K562 (cell line): ENCODE measurements at regions not wholly inside any gene's neighbourhood (a gene's known extent, or its start where the extent isn't known, plus 50 kb on each side); places are given as distances from the start of the nearest gene placed in this dataset.

Experiments used
- CREB1 ChIP-seq, 2 experiments: sonication (generic) in 1 of 2; formaldehyde crosslinking in 1 of 2; IDR thresholded peaks; 2 replicates each; pipeline versions ENCODE4 v1.6.1 to v1.8.0; 2012 to 2022; ENCODE audit warnings: inconsistent platforms in 1 of 2, mild to moderate bottlenecking in 1 of 2, missing genetic modification reagents in 1 of 2, moderate library complexity in 1 of 2
- CTCF ChIP-seq, 3 experiments: IDR thresholded peaks in 2 of 3; conservative IDR thresholded peaks in 1 of 3; 2 replicates each; pipeline ENCODE4 v1.5.1; 2011 to 2012; ENCODE audit warnings: low read length in 3 of 3, mild to moderate bottlenecking in 3 of 3, control low read depth in 2 of 3, improper control_type of control experiment in 1 of 3, inconsistent platforms in 1 of 3, low read depth in 1 of 3, mixed read lengths in 1 of 3, moderate library complexity in 1 of 3; ENCODE audit not compliant: insufficient read depth in 2 of 3
- EGR1 ChIP-seq: fragments of 450-650 bp; conservative IDR thresholded peaks from 2 replicates; pipeline ENCODE4 v1.6.1; 2017; ENCODE audit warnings: mild to moderate bottlenecking
- ZNF696 ChIP-seq: fragments of 250-450 bp; sonication (Bioruptor Pico); conservative IDR thresholded peaks from 2 replicates; pipeline ENCODE4 v1.4.0; 2020; ENCODE audit warnings: mild to moderate bottlenecking, moderate library complexity

DNA sequence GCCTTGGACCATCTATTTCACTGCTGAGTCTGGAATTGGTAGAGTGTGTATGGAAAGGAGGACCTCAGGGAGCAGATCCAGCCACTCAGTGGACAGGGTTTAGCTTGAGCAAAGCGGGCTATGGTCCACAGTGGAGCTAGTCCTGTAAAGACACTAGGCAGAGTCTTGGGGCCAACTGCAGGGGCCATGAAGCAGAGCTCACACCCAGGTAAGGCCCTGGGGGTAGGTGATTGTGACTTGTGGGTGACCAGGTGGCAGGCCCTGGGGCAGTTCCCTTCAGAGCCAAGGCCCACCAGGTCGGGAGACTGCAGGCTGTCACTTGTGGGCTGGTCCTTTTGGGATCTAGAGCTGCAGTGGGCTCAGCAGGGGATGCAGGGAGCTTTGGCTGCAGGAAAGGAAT lies 80.8 kb upstream of the EPHB3 start:
- TF ChIP-seq CREB1 (IDR thresholded peaks at IDR 0.05): no peak
- no peak for TF ChIP-seq CREB1 (CRISPR knock-in tag; IDR thresholded peaks at IDR 0.05)
- no peak for TF ChIP-seq ZNF696 (CRISPR knock-in tag)
- TF ChIP-seq EGR1: no peak
- no peak for TF ChIP-seq CTCF (IDR thresholded peaks at IDR 0.05 in 2 of 3, conservative IDR thresholded peaks at IDR 0.05 in 1 of 3; ENCODE audit: insufficient read depth in 2 of 3, low read depth in 1 of 3, low read length in 3 of 3)
